Stomach (tissue), 8 donors: ENCODE measurements at regions not wholly inside any gene's neighbourhood (a gene's known extent, or its start where the extent isn't known, plus 50 kb on each side); places are given as distances from the start of the nearest gene placed in this dataset.

ENCODE experiments used
- DNase-seq, 2 donors: peaks; one replicate each; pipeline versions ENCODE4 v3.0.0 to v3.0.0-alpha.2; 2013 to 2019
- H3K27ac ChIP-seq, 5 donors: fragments of 200-600 bp in 4 of 5; sonication (generic) in 4 of 5; one replicate each; pipeline ENCODE4 v1.5.1; 2013 to 2019; ENCODE audit warnings: mild to moderate bottlenecking in 1 of 5, moderate library complexity in 1 of 5
- H3K27me3 ChIP-seq, 3 donors: fragments of 200-600 bp; sonication (generic); one replicate each; pipeline ENCODE4 v1.5.1; 2017 to 2019; ENCODE audit warnings: mixed run types in 1 of 3
- H3K36me3 ChIP-seq, 4 donors: fragments of 200-600 bp; sonication (generic); 1 replicate in 3 of 4; 2 replicates in 1 of 4; pipeline ENCODE4 v1.5.1; 2016 to 2019
- H3K4me1 ChIP-seq, 4 donors: fragments of 200-600 bp; sonication (generic); one replicate each; pipeline ENCODE4 v1.5.1; 2016 to 2019
- H3K4me3 ChIP-seq, 4 donors: fragments of 200-600 bp; sonication (generic) in 3 of 4; one replicate each; pipeline ENCODE4 v1.5.1; 2016 to 2019; ENCODE audit warnings: mild to moderate bottlenecking in 1 of 4
- H3K9me3 ChIP-seq, 4 donors: fragments of 200-600 bp; sonication (generic); one replicate each; pipeline ENCODE4 v1.5.1; 2016 to 2019
- CTCF ChIP-seq, 7 experiments: fragments of 450-650 bp in 4 of 7; fragments of 200-600 bp in 3 of 7; sonication (generic) in 3 of 7; IDR thresholded peaks; one replicate each; pipeline ENCODE4 v1.5.1; 2016 to 2019; ENCODE audit warnings: antibody characterized with exemption in 7 of 7, control low read depth in 2 of 7, mild to moderate bottlenecking in 1 of 7
- EP300 ChIP-seq: sonication (generic); formaldehyde crosslinking; IDR thresholded peaks from one replicate; pipeline ENCODE4 v1.6.1; 2017; ENCODE audit warnings: antibody characterized with exemption
- POLR2A ChIP-seq, 4 donors: fragments of 450-650 bp; IDR thresholded peaks; one replicate each; pipeline ENCODE4 v1.6.1; 2016; ENCODE audit warnings: antibody characterized with exemption in 4 of 4, control low read depth in 2 of 4, mild to moderate bottlenecking in 1 of 4, moderate library complexity in 1 of 4
- POLR2AphosphoS5 ChIP-seq, 3 donors: sonication (generic); formaldehyde crosslinking; IDR thresholded peaks; one replicate each; pipeline ENCODE4 v1.6.1; 2016; ENCODE audit warnings: antibody characterized with exemption in 3 of 3
- WGBS, 5 donors: extraction: QIAGEN DNeasy Blood & Tissue Kit in 3 of 5; methylation state at CpG; one replicate each; pipeline versions ENCODE4 v1.1.5 to v1.1.7; 2013 to 2018; 5-methylcytosine and 5-hydroxymethylcytosine counted together
- intact Hi-C: fragments of 100-400 bp; cut with DNase I; formaldehyde crosslinking; loops from one replicate; pipeline ENCODE4 v1.15.1; 2023; ENCODE audit warnings: low total_unique reads
- donor health status: healthy with polysubstance abuse.
- donor health status: Bipolar disorder and iron deficiency.
- donor health status: healthy.

GRCh38 chr7:22579961-22580360, 80.0 kb upstream of the STEAP1B start:
- no peak for TF ChIP-seq POLR2A (IDR thresholded peaks at IDR 0.05)
- no peak for TF ChIP-seq EP300
- TF ChIP-seq CTCF (IDR thresholded peaks at IDR 0.05): no peak
- no peak for TF ChIP-seq POLR2AphosphoS5 (IDR thresholded peaks at IDR 0.05)
- Histone ChIP-seq H3K36me3 (no peaks in the 10 kb centered on the region), H3K4me1 (peaks cover 0 to 39% (median 12%) of the 10 kb centered on the region in 4 donors), H3K27ac (no peak overlapping the region), H3K27me3 (no peaks in the 10 kb centered on the region), H3K4me3 (no peak overlapping the region), H3K9me3 (no peaks in the 10 kb centered on the region)
- no peak for DNase-seq
- 68 to 86% (median 82%) methylated on average over 2 of the region's 2 CpGs for WGBS, 5 donors
- intact Hi-C loops: no loop called here

- H3K27ac ChIP-seq: peak overlapping the region in 4 of 5 donors; percentile 53 to 83 (median 79)
- no peaks in the 10 kb centered on the region for H3K9me3 ChIP-seq
- no peak for DNase-seq
- H3K36me3 ChIP-seq: no peaks in the 10 kb centered on the region
- no peak overlapping the region for H3K4me3 ChIP-seq
- 52 to 69% (median 58%) methylated on average over 5 of the region's 5 CpGs for WGBS, 5 donors
- no peaks in the 10 kb centered on the region for H3K27me3 ChIP-seq
- TF ChIP-seq POLR2A (IDR thresholded peaks at IDR 0.05): no peak
- no peak for TF ChIP-seq CTCF (IDR thresholded peaks at IDR 0.05)
- H3K4me1 ChIP-seq: peaks cover 0 to 23% (median 7%) of the 10 kb centered on the region in 4 donors
- intact Hi-C loops: no loop called here
These were observed 78.2 kb upstream of the STEAP1B start for GRCh38 chr7:22578007-22578733.

GRCh38 chr7:22577470-22578001, 77.5 kb upstream of the STEAP1B start:
- peak; percentile 85 to 91 (median 91) for TF ChIP-seq POLR2AphosphoS5 (IDR thresholded peaks at IDR 0.05)
- no peak for TF ChIP-seq POLR2A (IDR thresholded peaks at IDR 0.05)
- peak in 1 of 2 donors; percentile 83 for DNase-seq
- intact Hi-C loops: no loop called here
- Histone ChIP-seq H3K4me1 (peaks cover 0 to 19% (median 5%) of the 10 kb centered on the region in 4 donors), H3K4me3 (no peak overlapping the region), H3K27me3 (no peaks in the 10 kb centered on the region), H3K9me3 (no peaks in the 10 kb centered on the region), H3K36me3 (no peaks in the 10 kb centered on the region), H3K27ac (peak overlapping the region in 4 of 5 donors; percentile 53 to 83 (median 79))
- 42 to 61% (median 49%) methylated on average over 6 of the region's 6 CpGs for WGBS, 5 donors

GRCh38 chr7:22576612-22577469, 76.9 kb upstream of the STEAP1B start:
- Histone ChIP-seq H3K9me3 (no peaks in the 10 kb centered on the region), H3K27me3 (no peaks in the 10 kb centered on the region), H3K4me3 (no peak overlapping the region), H3K27ac (peak overlapping the region in 4 of 5 donors; percentile 53 to 83 (median 79)), H3K4me1 (peaks cover 0 to 19% (median 5%) of the 10 kb centered on the region in 4 donors), H3K36me3 (no peaks in the 10 kb centered on the region)
- DNase-seq: no peak
- intact Hi-C loops: no loop called here
- TF ChIP-seq EP300 (no peak), POLR2A (IDR thresholded peaks at IDR 0.05) (no peak), CTCF (IDR thresholded peaks at IDR 0.05) (no peak), POLR2AphosphoS5 (IDR thresholded peaks at IDR 0.05) (no peak)
- WGBS, 5 donors: 75 to 88% (median 84%) methylated on average over 5 of the region's 5 CpGs
